GM18499 (cell line): ENCODE measurements at regions not wholly inside any gene's neighbourhood (a gene's known extent, or its start where the extent isn't known, plus 50 kb on each side); places are given as distances from the start of the nearest gene placed in this dataset.

Source experiments
- ATAC-seq: cut with Tn5 transposase; IDR thresholded peaks from one replicate; pipeline ENCODE4 v1.9.1; 2021; ENCODE audit warnings: moderate number of reproducible peaks; ENCODE audit not compliant: insufficient read depth, unreplicated experiment

DNA sequence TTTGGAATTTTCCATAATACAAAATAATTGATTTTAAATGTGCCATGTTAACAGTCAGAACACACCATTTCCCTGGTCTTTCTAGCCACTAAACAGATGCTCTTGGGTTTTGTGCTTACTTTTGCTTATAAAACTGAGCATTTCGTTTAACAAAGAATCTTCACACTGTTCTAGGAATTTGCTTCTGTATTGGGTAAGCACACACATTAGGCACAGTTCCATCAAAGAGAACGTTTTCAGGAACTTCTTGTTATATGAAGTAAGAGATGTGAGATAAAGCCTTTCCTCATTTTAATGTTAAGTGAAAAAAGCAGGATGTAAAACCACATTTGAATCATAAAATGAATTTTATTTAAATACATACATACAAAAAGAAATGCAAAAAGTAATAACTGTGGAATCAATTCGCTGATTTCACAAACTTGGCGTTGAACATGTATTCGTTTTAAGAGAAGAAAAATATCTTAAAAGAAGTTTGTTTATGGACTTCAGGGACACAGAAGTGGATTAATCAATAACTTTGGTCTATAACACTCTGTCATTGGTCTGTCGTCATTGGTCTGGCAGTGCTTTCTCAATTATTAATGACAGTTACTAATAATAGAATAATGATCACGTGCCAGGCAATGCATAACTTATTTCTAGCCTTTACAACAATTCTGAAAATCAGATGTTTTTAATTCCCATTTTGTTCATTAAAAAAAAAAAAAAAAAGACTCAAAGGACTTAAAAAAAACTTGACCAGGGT lies 199.9 kb upstream of the PRDM1 start:
- ATAC-seq = no peak

DNA sequence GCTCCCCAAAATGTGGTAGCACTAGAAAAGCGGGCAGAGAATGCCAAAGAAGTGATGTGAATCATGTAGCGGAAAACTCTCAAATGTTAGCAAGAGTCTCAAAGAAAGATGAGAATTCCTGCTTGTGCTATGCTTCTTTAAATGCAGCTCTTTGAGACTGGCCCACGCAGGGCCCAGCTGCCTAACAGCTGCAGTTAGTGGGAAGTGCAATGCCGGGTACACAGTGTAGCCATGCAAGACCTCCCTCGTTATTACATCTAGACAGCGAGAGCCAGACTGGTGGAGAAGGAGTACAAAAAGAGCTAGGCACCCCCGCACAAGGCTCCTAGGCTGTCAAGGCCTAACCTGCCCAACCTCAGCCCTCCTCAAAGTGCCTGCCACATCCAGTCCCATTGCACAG lies 201.7 kb upstream of the PRDM1 start:
- no peak for ATAC-seq

DNA sequence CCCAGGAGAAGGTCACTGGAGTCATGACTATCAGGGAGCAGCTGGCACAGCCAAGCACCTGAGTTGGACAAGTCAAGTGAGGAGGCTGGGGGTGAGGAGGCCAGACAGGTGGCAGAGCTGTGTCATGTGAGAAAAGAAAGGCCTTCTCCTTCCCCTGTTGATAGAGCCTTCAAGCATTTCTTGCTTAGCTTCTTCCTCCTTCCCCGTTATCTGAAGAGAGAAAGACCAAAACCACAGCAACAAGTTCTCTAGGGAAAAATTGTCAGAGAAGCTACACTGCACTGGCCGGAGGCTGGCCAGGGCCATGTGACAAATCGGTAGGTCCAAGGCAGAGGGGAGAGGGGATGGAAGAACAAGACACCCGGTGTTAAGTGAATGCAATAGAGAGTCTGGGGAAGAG lies 202.1 kb upstream of the PRDM1 start:
- ATAC-seq = no peak

DNA sequence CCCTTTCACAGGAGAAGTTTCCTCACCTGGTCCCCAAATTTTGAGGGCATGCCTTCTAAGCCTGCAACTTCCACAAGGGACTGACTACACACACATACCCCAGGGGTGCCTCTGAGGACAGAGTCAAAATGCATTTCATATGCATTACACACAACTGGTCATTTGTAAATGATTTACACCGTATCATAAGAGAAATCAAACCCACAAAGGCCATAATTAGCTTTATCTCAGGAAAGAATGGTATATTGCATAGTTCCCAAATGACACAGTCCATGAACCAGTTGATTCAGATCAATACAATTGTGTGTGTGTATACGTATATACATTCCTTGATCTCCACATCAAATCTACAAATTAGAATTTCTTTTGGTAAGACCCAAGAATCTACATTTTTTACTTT lies 203.3 kb upstream of the PRDM1 start:
- ATAC-seq = no peak

DNA sequence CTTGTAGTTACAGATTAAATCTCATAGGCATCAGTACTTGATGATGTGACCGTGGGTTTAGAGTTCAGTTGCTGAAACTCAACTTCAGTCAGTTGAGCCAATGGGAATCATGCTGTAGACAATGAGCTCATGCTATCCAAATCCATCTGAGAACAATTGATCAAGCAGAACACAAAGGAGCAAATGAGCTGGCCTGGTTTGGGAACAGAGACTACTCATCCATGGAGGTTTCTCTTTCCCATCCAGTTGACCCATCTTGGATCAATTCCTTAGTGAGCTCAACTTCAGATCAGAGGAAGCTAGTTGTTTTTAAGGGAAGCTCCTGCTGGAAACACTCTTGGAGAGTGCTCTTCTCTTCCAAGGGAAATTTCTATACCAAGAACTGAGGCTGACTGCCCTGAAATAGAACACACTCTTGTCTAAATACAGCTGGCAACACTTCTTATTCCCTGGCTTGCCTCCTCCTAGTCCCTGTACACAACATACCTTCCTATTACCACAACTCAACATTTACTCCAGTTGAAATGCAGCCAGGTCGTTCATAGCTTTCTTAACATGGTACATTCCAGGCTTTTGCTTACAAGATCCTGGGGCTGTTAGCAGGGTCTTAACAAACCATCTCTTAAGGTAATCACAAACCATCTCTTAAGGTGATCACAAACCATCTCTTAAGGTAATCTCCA lies 203.9 kb upstream of the PRDM1 start:
- ATAC-seq = no peak

DNA sequence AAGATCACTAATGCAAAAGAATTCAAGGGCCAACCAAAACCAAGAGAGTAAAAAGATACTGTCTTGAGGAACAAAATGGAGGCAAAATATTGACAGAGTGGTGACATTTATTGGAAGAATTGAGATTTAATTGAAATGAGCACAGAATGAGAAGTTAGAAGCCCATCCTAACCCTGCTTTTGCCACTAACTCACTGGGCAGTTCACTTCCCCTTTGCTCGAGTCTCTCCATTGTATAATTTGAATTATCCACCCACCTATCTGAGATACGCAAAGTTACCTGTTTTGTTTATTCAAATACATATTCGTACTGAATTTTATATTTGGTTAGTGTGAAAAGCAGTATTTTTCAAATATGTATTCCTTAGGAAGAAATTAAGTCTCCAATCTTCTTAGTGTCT lies 204.5 kb upstream of the PRDM1 start:
- no peak for ATAC-seq

DNA sequence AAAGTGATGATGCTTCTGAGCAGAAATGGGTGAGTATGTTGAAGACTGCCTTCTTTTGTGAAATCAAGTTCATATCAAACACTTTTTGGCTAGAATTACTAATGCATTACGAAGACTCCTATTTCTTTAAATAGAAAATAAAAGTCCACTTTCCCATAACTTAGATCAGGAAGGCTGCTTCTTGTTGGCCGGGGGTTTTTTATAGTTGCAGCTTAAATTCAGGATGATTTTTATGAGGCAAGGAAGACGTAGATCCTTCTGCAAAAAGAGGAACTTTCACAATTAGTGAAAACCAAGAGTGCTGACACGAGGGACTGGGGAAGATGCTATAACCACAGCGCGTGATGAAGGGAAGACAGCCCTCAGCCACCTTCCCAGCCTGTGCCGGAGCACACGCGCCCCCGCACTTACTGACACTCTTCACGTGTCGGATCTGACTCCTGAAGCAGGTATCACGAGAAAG lies 206.1 kb upstream of the PRDM1 start:
- no peak for ATAC-seq

DNA sequence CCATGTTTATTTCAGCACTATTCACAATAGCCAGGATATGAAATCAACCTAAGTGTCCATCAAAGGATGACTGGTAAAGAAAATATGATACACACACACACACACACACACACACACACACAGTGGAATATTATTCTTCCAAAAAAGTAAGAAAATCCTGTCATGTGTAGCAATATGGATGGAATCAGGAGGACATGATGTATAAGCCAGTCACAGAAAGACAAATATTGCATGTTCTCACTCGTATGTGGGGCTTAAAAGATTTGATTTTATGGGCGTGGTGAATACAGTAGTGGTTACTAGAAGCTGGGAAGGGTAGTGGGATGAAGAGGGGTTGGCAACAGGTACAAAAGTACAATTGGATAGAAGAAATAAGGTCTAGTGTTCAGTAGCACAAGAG lies 207.0 kb upstream of the PRDM1 start:
- no peak for ATAC-seq

DNA sequence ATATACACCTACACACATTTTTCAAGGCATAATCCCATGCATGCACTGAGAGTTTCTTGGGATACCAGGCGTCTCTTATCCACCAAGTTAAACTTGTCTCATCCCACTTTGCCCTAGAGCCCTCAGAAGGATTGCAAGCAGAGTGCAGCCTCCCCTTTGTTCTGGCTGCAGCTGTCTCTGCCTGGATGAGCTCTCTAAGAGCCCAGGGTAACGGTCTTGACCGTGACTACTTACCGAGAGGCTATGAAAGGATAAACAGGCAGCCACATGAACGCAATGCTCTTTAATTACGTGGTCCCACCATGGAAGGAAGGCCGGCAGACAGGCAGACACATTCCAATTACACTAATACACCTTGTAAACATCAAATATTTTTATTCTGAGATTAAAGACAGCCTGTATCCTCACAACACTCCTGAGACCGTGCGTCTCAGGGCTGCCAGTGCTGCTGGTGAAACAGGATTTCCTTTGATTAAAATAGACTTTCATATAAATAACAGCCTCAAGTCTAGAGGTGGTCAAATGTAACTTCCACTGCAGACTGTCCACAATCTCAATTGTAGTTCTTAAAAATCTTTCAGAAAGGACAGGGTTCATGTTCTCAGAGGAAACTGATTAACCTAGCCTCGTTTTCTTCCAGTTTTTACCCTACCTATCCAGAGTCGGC lies 210.0 kb upstream of the PRDM1 start:
- no peak for ATAC-seq

DNA sequence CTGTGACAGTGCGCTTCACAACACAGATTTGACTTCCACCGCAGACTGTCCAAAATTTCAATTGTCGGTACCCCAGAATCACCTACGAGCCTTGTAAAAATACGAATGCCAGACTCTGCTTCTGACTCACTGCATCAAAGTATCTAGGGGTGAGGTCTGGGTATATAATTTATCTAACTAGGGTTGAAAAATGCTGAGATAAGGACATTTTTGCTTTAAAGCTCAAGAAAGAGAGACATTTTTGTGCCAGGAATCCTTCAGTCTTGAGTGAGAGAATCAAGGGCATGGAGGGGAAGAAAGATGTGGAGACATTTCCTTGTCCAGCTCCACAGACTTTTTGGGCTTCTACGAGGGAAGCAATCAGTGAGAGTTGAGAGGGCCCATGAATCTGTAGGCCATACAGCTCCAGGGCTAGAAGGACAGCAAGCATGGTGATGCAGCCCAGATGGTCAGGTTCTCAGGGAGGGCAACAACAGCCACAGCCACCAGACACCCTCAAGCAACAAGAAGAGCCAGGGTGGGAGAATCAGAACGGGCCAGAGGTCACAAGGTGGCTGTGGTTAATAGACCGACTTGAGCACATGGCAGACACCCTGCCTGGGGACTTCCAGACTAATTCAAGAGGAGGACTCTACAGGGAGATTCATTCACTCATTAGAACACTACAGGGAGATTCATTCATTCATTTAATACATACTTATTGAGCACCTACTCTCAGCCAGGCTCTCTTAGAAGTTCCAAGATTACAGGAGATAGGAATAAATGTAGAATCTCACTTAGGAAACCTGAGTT lies 211.1 kb upstream of the PRDM1 start:
- no peak for ATAC-seq

DNA sequence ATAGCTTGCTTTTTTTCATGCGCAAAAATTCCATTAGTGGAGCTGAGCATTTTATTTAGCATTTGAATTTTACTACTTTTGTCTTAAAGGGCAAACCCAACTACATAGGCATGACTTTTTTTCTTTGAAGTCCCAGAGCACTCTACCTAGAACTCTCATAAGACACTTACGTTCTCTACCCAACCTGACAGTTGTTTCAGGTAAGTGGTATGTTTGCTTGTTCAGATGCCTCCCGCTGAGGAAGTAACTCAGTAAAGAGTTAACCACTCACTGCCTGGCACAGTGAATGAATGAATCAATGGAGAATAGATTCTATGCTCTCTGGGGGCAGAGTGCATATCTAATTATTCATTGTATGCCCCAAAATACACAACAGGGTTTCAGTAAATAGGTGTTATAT lies 212.3 kb upstream of the PRDM1 start:
- ATAC-seq = no peak

DNA sequence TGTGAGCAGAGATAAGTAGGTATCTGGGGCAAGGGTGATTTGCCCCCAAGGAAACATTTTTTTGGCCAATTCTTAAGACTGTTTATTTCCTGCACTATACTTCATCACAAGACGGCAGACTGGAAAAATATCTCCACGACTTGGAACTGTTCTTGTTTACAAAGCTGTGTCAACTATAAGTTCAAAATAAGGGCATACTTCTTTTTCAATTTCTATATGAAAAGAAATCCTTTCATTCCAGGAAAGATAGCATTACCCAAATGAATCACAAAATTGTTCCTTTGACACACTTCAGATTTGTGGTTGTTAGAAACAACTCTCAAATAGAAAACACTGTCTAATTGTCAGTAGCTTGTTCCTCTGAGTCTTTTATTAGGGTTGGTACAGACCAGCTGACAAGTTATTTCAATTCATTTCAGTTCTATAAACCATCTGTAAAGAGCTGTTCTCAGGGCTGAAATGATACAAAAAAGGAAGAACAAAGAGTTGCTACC lies 212.9 kb upstream of the PRDM1 start:
- no peak for ATAC-seq

DNA sequence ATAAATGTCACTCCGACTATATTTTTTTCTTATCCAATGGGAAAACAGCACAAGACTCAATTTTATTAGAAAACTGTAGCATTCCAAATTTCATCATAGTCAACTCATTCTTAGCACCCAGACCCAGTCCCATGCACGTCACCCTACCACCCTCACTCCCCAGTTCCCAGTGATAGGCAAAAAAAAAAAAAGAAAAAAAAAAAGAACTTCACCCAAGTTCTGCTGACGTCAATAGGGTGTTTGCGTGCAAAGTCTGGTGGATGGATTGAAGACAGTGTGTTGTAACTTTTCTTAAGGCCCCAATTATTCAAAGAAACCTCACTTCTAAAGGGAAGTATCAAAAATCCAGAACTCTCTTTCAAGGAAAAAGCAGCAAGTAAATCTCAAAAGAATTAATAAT lies 213.9 kb upstream of the PRDM1 start:
- ATAC-seq = no peak

DNA sequence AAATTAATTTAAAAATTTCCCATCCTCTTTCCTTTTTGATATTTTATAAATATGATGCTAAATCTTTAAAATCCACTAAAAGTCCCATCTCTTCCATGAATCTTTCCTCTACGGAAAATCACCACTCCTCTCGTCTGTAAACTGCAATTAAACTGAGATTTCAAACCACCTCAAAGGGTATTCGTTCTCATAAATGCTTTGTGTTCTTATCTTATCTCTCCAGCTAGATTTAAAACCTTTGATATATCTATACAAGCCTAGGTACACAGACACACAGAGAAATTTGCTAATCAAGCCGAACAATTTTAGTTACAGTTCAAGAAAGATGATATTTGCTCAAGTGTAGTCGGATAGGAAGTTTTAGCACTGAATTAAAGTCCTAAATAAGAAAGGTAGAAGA lies 214.6 kb upstream of the PRDM1 start:
- ATAC-seq = no peak

DNA sequence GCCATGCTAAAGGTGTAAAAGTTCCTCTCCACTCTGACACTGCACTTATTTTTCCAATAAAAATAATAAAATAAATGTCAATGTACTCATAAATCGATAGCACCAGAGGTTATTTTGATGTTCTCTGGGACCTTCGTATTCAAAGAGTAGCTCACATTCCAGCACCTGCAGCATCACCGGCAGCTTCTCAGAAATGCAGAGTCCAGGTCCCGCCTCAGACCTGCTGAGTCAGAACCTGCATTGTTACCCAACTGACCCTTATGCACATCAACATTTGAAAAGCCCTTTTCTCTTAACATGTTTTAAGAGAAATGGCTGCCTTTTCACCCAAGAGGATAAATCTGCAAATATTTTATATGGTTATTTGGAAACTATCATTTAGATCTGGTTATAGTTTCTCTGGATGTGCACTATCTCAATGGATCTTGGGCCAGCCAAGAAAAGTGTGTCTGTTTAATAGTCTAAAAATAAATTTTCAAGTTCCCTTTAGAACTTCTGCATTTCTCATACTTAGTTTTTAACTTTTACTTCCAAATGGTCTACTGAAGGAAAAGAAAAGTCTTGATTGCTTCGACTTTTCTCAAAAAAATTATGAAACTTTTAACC lies 216.2 kb upstream of the PRDM1 start:
- ATAC-seq = no peak

DNA sequence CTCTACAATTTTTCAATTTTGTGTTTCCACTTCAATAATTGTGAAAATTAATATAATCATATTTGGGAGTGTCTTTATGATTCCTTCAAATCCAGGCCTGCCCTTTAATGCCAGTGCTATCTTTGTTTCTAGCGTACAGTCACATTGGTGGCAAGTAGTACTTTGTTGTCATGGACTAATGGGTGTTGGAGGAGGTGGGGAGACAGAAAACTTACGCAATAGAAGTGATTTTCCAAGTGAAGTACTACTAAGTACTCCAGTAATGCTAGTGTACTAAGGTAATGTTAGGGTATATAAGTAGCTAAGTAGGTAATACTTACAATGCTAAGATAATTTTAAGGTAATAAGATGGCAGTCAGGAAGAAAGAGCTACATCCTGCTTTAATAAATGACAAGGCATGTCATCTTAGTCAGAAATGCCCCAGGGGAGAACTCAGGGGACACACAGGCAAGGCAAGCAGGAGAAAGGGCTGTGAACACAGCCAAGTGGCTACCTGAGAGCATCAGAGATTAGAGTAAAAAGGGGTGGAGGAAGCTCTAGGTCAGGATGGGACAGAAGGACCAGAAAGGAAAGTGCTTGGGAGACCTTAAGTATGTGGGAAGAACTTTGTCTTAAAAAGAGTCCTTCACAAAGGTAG lies 217.2 kb upstream of the PRDM1 start:
- no peak for ATAC-seq

DNA sequence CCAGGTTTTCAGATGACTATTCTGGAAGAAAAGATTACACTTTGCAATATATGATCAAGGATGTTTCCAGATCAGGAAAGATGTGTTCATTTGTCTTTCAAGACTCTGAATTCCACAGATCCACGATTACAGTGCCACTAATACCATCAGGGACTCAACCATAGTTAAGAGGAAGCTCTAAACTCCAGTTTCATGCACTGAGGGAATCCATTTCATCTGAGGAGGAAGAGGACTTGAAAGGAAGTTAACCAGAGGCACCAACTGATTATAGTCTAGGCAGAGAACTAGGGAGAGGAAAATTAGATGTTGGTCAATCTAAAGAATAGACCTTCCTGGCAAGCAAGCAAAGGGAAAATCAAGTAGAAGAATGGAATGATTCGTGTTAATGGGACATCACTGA lies 218.3 kb upstream of the PRDM1 start:
- ATAC-seq = no peak

DNA sequence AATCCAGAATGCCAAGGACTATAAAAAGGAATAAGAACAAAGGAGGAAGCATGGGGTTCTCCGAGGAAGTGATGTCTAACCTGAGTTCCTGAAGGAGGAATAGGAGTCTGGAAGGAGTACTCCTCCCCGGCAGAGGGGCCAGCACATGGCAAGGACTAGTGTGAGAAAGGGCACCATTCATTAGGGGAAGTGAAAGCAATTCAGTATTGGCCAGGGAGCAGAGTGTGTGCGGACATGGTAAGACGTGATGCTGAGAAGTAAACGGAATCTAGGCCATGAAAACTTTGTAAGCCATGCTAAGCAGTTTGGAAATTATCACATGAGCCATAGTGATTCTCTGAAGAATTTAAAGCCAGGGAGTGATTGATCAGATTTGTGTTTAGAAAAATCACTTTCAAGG lies 218.9 kb upstream of the PRDM1 start:
- ATAC-seq = no peak

DNA sequence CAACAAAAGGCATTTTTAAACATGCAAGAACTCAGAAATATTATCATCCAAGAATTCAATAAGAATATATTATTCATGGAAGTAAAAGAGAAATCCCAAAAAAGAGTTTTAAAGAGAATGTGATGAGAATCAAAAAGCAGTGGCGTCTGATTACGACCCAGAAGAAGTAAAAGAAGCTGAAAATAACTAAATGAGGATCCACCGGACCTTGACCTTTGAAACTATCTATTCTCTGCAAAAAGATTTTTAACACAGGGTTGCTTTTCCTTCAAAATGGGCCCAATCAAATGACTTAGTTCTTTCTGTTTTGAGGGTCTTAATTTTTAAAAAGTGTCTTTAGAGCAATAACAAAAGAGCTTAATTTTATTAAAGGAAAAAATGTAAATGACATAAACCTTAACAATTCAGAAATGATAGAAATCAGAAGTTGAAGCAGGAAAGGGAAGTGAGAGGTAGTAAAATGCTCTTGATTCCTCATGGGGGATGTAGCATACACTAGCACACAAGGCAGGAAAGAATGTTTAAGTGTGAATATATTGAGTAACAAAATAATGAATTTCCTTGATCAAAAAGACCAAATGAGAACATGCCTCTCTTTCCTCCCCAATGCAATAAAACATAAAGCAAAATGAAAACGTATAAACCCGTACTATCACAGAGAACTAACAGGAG lies 223.1 kb upstream of the PRDM1 start:
- no peak for ATAC-seq
